Stomach (tissue), 8 donors: ENCODE measurements at regions not wholly inside any gene's neighbourhood (a gene's known extent, or its start where the extent isn't known, plus 50 kb on each side); places are given as distances from the start of the nearest gene placed in this dataset.

Experiments used
- DNase-seq, 2 donors: peaks; one replicate each; pipeline versions ENCODE4 v3.0.0 to v3.0.0-alpha.2; 2013 to 2019
- H3K27ac ChIP-seq, 5 donors: fragments of 200-600 bp in 4 of 5; sonication (generic) in 4 of 5; one replicate each; pipeline ENCODE4 v1.5.1; 2013 to 2019; ENCODE audit warnings: mild to moderate bottlenecking in 1 of 5, moderate library complexity in 1 of 5
- H3K27me3 ChIP-seq, 3 donors: fragments of 200-600 bp; sonication (generic); one replicate each; pipeline ENCODE4 v1.5.1; 2017 to 2019; ENCODE audit warnings: mixed run types in 1 of 3
- H3K36me3 ChIP-seq, 4 donors: fragments of 200-600 bp; sonication (generic); 1 replicate in 3 of 4; 2 replicates in 1 of 4; pipeline ENCODE4 v1.5.1; 2016 to 2019
- H3K4me1 ChIP-seq, 4 donors: fragments of 200-600 bp; sonication (generic); one replicate each; pipeline ENCODE4 v1.5.1; 2016 to 2019
- H3K4me3 ChIP-seq, 4 donors: fragments of 200-600 bp; sonication (generic) in 3 of 4; one replicate each; pipeline ENCODE4 v1.5.1; 2016 to 2019; ENCODE audit warnings: mild to moderate bottlenecking in 1 of 4
- H3K9me3 ChIP-seq, 4 donors: fragments of 200-600 bp; sonication (generic); one replicate each; pipeline ENCODE4 v1.5.1; 2016 to 2019
- EP300 ChIP-seq: sonication (generic); formaldehyde crosslinking; IDR thresholded peaks from one replicate; pipeline ENCODE4 v1.6.1; 2017; ENCODE audit warnings: antibody characterized with exemption
- POLR2A ChIP-seq, 4 donors: fragments of 450-650 bp; IDR thresholded peaks; one replicate each; pipeline ENCODE4 v1.6.1; 2016; ENCODE audit warnings: antibody characterized with exemption in 4 of 4, control low read depth in 2 of 4, mild to moderate bottlenecking in 1 of 4, moderate library complexity in 1 of 4
- POLR2AphosphoS5 ChIP-seq, 3 donors: sonication (generic); formaldehyde crosslinking; IDR thresholded peaks; one replicate each; pipeline ENCODE4 v1.6.1; 2016; ENCODE audit warnings: antibody characterized with exemption in 3 of 3
- WGBS, 5 donors: extraction: QIAGEN DNeasy Blood & Tissue Kit in 3 of 5; methylation state at CpG; one replicate each; pipeline versions ENCODE4 v1.1.5 to v1.1.7; 2013 to 2018; 5-methylcytosine and 5-hydroxymethylcytosine counted together
- intact Hi-C: fragments of 100-400 bp; cut with DNase I; formaldehyde crosslinking; loops from one replicate; pipeline ENCODE4 v1.15.1; 2023; ENCODE audit warnings: low total_unique reads
- TF ChIP-seq, protein P1 (sequence below), 7 experiments: fragments of 450-650 bp in 4 of 7; fragments of 200-600 bp in 3 of 7; sonication (generic) in 3 of 7; IDR thresholded peaks; one replicate each; pipeline ENCODE4 v1.5.1; 2016 to 2019; ENCODE audit warnings: antibody characterized with exemption in 7 of 7, control low read depth in 2 of 7, mild to moderate bottlenecking in 1 of 7
- donor health status: healthy with polysubstance abuse.
- donor health status: Bipolar disorder and iron deficiency.
- donor health status: healthy.

DNA sequence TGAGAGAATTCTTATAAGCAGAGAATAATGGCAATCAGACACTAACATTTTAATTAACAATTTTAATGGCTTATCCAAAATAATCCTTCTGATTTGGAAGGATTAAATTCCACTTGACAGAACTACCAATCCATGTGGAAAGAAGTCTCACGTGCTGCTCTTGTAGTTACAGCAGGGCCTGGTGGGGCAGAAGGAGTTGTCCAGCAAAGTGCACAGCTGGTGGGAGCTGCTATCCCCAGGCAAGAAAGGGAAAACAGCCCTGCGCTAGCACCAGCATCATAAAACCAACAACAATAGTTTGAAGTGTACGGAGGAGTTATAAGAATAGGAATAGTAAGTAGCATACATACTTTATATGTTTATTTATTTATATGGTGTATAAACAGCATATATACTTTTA lies 127.4 kb upstream of the TRIM2 start:
- no peak for DNase-seq
- no peak for TF ChIP-seq POLR2A (IDR thresholded peaks at IDR 0.05)
- TF ChIP-seq EP300: no peak
- no peak for TF ChIP-seq POLR2AphosphoS5 (IDR thresholded peaks at IDR 0.05)
- TF ChIP-seq, protein P1, sequence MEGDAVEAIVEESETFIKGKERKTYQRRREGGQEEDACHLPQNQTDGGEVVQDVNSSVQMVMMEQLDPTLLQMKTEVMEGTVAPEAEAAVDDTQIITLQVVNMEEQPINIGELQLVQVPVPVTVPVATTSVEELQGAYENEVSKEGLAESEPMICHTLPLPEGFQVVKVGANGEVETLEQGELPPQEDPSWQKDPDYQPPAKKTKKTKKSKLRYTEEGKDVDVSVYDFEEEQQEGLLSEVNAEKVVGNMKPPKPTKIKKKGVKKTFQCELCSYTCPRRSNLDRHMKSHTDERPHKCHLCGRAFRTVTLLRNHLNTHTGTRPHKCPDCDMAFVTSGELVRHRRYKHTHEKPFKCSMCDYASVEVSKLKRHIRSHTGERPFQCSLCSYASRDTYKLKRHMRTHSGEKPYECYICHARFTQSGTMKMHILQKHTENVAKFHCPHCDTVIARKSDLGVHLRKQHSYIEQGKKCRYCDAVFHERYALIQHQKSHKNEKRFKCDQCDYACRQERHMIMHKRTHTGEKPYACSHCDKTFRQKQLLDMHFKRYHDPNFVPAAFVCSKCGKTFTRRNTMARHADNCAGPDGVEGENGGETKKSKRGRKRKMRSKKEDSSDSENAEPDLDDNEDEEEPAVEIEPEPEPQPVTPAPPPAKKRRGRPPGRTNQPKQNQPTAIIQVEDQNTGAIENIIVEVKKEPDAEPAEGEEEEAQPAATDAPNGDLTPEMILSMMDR (IDR thresholded peaks at IDR 0.05): no peak
- no peaks in the 10 kb centered on the region for H3K36me3 ChIP-seq
- 89 to 92% (median 90%) methylated on average over 3 of the region's 3 CpGs for WGBS, 5 donors
- H3K27me3 ChIP-seq: no peaks in the 10 kb centered on the region
- intact Hi-C loops: no loop called here
- H3K4me3 ChIP-seq: no peak overlapping the region
- H3K27ac ChIP-seq: no peak overlapping the region
- H3K4me1 ChIP-seq: peaks cover 0 to 4% (median 0%) of the 10 kb centered on the region in 4 donors
- no peaks in the 10 kb centered on the region for H3K9me3 ChIP-seq

DNA sequence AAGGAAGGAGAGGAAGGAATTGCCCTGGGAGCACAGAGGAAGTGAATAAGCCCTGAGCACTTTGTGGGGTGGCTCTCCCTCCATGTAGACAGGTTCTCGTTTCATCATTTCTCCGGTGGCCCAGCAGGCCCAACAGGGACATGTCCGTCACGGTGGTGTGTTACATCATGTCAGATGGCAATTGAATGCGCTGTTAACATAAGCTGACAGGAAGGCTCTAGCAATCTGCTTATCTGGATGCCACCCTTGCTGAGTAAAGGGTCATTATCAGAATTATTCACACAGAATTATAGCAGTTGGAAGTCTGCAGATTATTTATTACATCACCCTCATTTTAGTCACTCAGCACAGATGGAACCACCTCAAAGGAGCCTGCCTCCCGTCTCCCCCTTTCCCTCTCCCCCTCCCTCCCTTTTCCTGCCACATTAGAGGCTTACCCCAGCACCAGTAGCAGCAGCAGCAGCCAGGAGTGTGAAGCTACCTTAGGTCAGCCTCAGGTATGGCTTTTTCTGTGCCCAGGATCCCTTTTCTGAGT lies 124.3 kb upstream of the TRIM2 start:
- 59 to 89% (median 78%) methylated on average over 6 of the region's 6 CpGs for WGBS, 5 donors
- intact Hi-C loops: loop anchor here (5.0 kb wide), 1 partner anchor 47 kb away; no protein-coding TSS in a partner anchor

DNA sequence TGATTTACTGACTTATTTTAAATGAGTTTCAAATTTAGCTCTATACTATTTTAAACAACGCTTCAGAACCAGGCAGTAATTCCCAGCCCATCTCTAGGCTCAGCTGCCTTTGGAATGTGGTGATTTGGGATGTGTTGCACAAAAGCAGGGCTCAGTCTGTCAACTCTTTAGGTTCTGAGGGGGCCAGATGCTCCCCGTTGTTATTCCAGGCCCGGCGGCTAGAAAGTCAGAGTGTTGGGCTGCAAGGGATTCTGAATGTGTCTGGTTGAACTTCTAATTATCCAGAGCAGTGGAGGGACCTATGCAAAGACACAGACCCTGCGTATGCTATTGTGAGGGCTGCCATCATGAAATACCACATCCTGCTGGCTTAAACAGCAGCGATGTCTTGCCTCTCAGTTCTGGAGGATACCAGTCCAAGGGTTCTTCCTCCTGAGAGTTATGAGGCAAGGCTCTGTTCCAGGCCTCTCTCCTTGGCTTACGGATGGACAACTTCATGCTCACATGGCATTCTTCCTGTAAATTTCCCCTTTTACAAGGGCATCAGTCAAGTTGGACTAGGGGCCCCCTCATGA lies 123.2 kb upstream of the TRIM2 start:
- no peaks in the 10 kb centered on the region for H3K36me3 ChIP-seq
- WGBS, 5 donors: 89 to 92% (median 91%) methylated on average over 7 of the region's 7 CpGs

More for the DNA sequence above, 124.3 kb upstream of the TRIM2 start:
- no peak overlapping the region for H3K27ac ChIP-seq
- H3K4me1 ChIP-seq: peaks cover 3 to 13% (median 12%) of the 10 kb centered on the region in 4 donors
- H3K36me3 ChIP-seq: no peaks in the 10 kb centered on the region
- no peak for DNase-seq
- H3K27me3 ChIP-seq: no peaks in the 10 kb centered on the region
- no peaks in the 10 kb centered on the region for H3K9me3 ChIP-seq
- H3K4me3 ChIP-seq: no peak overlapping the region
- TF ChIP-seq EP300: no peak
- TF ChIP-seq, protein P1 (IDR thresholded peaks at IDR 0.05): no peak

DNA sequence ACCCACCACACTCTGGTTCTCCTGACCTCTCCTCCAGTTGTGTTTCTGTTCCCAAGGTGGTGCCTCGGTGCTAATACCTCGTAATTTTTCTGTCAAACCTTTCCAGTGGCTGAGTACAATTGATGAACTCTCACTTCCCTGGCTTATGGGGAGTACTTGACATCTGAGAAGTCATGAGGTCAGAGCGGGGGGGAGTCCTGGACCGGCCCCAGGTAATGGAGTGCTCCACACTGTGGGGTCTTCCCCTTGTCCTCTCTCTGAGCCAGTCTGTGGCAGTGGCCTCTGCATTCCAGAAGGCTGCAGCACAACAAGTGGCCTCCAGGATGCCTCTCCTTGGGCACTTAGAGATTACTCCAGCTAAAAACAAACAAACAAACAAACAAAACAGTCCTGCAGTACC lies 122.5 kb upstream of the TRIM2 start:
- DNase-seq: no peak
- Histone ChIP-seq H3K4me3 (no peak overlapping the region), H3K4me1 (peaks cover 8 to 21% (median 15%) of the 10 kb centered on the region in 4 donors), H3K27ac (no peak overlapping the region), H3K27me3 (no peaks in the 10 kb centered on the region), H3K9me3 (no peaks in the 10 kb centered on the region), H3K36me3 (no peaks in the 10 kb centered on the region)
- TF ChIP-seq, protein P1 (IDR thresholded peaks at IDR 0.05): no peak
- no peak for TF ChIP-seq POLR2A (IDR thresholded peaks at IDR 0.05)
- no peak for TF ChIP-seq POLR2AphosphoS5 (IDR thresholded peaks at IDR 0.05)
- no peak for TF ChIP-seq EP300
- intact Hi-C loops: loop anchor here (5.0 kb wide), 1 partner anchor 46 kb away; no protein-coding TSS in a partner anchor
- WGBS, 5 donors: 88 to 92% (median 89%) methylated on average over 4 of the region's 4 CpGs

More for the DNA sequence above, 123.2 kb upstream of the TRIM2 start:
- TF ChIP-seq POLR2A (IDR thresholded peaks at IDR 0.05) (no peak), POLR2AphosphoS5 (IDR thresholded peaks at IDR 0.05) (no peak), EP300 (no peak)
- TF ChIP-seq, protein P1 (IDR thresholded peaks at IDR 0.05): no peak
- Histone ChIP-seq H3K27ac (no peak overlapping the region), H3K27me3 (no peaks in the 10 kb centered on the region), H3K9me3 (no peaks in the 10 kb centered on the region), H3K4me3 (no peak overlapping the region), H3K4me1 (peaks cover 8 to 21% (median 15%) of the 10 kb centered on the region in 4 donors)
- no peak for DNase-seq
- intact Hi-C loops: loop anchor here (5.0 kb wide), 1 partner anchor 46 kb away; no protein-coding TSS in a partner anchor
